HG03432 (cell line): ENCODE measurements at regions not wholly inside any gene's neighbourhood (a gene's known extent, or its start where the extent isn't known, plus 50 kb on each side); places are given as distances from the start of the nearest gene placed in this dataset.

Source experiments
- ATAC-seq: cut with Tn5 transposase; IDR thresholded peaks from one replicate; pipeline ENCODE4 v1.9.1; 2021; ENCODE audit warnings: mild to moderate bottlenecking, moderate library complexity; ENCODE audit not compliant: unreplicated experiment

GRCh38 chr11:122323754-122324421 lies 207.9 kb upstream of the BLID start:
- ATAC-seq: no peak

DNA sequence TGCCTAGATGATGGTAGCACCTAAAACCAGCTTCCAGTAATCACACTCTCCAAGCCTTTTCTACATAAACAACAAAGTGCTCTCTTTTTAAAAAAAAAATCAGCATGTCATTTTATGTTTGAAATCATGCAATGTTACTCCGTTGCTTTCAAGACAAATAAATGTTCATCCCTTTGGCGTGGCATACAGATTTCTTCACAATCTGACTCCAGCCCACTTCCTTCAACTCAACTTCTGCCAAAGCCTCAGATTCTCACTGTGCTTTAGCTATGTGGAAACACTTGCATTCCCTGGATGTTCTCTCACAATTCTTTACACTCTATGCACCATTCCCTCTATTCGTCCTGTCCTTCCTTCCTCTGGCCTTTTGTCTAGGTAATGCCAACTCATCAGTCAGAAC lies 206.3 kb upstream of the BLID start:
- ATAC-seq: no peak

GRCh38 chr11:122320671-122321070 lies 204.7 kb upstream of the BLID start:
- no peak for ATAC-seq

DNA sequence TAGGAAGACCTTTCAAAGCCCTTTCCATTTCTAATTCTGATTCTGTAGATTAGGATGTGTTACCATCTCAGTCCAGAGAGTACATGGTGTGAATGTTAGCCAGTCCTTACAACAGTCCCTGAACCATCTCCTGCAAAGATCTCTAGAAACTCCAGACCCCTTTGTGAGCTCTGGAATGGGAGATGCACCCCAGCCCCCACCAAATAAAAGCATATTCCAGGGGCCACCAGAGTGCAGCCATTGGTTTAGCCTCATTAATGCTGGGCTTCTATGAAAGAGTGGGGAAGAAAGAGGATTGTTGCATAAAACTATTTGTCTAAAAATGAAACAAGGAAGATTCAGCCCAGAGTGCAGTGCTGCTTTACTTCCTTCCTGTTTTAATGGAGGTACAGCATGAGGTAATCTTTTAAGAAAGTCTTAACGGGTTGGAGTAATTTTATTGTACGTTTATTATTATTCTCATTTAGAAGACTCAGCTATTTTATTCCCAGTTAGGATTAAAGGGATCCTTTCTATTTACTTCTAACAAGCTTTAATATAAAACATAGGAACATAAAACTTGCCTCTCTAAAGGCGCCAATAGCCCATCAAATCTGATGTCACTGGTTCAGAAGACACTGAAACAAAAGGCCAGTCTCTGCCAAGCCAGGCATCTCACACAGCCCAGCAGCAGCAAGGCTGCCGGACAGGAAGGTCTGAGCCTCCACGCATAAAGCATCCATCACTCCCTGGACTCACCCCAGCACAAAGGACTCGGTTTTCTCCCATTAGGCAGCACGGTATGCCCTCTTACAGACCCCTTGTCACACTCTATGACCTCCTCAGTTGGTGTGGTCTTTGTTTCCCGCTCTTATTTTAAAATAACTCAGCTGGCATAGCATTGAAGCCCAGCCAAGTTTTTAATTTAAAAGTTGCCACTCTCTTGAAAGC lies 203.9 kb upstream of the BLID start:
- no peak for ATAC-seq

GRCh38 chr11:122319085-122319484 lies 203.1 kb upstream of the BLID start:
- ATAC-seq: no peak

GRCh38 chr11:122317305-122317704 lies 201.3 kb upstream of the BLID start:
- ATAC-seq: no peak

DNA sequence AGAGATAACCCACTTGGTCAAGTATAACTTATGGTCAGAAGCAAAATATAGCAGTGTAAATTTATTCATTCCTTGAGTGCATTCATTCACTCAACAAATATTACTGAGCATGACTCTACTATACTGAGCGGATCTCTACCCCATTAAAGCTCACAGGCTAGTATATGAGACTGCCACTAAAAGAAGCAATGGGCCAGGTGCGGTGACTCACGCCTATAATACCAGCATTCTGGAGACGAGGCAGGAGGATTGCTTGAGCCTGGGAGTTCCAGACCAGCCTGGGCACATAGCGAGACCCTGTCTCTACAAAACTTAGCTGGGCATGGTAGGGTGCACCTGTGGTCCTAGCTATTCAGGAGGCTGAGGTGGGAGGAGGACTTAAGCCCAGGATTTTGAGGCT lies 197.6 kb upstream of the BLID start:
- no peak for ATAC-seq

DNA sequence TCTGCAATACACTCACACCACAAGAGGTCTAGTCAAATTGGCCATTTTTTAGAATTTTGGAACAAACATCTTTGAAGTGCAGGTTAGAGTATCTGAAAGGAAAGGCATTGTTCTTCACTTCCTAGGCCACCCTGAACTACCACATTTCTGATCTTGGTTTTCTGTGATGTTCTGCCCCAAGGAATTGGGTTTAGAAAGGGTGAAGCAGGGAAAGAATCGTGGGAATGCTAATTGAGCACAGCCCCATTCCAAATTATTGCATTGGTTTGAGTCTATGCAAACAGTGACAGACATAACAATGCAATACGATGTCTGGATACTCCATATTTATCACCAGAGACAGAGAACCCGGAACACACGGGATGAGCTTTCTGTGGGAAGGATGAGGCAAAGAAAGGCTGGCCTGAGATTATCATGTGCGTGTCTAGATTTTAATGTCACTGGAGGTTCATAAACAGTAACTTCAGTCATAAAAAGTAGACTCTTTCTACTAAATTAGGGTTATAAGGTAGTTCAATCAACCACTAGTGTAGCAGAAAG lies 195.3 kb upstream of the BLID start:
- ATAC-seq: no peak

DNA sequence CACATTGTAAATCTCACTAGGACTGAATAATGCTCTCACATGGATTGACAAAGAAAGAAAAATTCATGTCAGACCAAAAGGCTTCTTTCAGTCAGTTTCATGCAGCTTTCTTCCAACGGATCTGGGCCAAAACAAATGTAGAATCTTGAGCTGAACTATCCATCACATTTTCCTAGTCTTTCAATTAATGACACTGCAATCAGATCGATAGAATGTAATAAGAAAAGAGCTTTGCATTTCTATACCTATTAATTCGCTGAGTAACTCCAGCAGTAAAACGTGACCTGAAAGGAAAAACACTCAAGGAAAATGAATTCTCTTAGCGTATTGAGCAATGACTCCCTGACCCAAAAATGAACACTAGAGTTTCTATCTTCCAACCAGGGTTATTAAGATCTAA lies 194.8 kb upstream of the BLID start:
- ATAC-seq: no peak

- no peak for ATAC-seq
These were observed 193.4 kb upstream of the BLID start for GRCh38 chr11:122309262-122309925.

DNA sequence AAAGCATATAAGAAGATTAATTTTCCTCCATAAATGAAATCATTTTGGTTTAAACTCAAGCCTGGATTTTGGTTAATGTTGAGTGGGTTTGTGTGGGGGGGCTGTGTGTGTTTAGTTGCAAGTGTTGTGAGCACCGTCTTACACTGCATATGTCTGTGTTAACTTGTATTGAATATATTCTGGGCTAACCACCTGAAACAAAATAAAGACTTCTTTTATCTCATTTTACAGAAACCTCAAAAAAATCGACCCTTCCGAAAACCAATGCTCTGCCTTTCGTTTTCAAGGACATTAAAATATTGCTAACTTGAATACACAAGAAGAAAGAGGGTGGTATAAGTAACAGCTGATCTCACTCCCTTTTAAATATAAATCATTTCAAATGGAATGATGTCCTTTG lies 192.2 kb upstream of the BLID start:
- ATAC-seq: no peak

DNA sequence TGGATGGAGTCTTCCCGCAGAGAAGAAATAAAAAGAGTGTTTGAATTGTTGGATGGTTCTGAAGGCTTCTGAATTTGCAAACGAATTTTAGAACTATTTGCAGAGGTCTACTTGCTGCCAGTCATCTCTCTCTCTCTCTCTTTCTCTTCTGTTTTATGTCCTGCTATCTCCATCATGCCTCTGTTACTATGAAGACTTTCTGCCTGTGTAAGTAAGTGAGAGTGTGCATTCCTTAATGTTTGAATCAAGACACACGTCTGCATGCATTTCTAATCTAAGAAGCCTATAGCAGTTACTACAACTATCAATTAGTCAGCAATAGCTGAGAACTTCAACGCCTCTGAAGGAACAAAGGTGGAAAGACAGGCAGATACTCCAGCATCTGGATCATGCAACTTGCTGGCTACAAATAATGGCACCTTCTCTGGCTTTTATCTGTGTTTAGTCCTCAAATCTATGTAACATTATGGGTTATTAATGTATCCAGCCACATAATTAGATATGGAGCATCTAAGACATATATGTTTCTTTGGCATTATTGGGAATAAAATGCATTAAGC lies 191.5 kb upstream of the BLID start:
- ATAC-seq: no peak

- ATAC-seq: no peak
These were observed 190.9 kb upstream of the BLID start for GRCh38 chr11:122306831-122307391.

DNA sequence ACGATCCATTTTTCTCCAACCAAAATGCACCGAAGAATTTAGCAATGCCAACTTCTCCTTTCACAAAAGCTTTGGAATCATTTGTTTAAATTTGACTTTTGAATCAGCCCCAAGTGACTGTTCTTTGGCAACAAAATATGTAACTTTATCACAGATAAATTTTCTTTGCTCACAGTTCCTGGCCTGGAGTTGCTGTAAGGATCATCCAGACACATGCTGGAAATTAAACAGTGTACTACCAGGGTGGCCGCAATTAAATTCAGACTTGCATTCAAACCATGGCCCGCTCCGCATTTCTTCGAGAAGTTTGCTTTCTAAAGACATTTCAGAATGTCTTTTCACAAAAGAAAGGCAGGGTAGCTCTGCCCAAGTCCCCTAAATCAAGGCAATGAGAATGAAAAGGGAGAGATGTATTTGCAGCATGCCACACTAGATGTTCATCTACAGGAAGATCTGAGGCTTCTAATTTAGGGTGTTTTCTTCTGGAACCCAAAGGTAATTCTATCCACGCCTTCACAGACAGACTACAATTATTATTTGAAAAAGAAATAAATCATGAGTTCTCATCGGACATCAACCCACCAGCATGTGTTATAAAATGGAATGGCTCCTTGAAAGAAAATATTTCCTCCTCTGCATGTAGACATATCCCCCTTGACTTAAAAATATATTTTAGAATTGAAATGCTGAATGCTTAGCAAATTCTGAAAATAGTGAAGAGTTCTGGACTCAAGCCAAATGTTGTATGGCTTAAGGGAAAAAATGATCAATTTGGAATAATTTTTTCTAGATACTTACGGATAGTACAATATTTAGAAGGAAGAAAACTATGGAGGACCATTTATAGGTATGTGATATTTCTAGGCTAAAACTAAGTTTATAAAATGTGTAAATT lies 189.7 kb upstream of the BLID start:
- no peak for ATAC-seq

- ATAC-seq: no peak
These were observed 189.0 kb upstream of the BLID start for GRCh38 chr11:122304973-122305372.

- no peak for ATAC-seq
These were observed 188.3 kb upstream of the BLID start for GRCh38 chr11:122304306-122304705.

DNA sequence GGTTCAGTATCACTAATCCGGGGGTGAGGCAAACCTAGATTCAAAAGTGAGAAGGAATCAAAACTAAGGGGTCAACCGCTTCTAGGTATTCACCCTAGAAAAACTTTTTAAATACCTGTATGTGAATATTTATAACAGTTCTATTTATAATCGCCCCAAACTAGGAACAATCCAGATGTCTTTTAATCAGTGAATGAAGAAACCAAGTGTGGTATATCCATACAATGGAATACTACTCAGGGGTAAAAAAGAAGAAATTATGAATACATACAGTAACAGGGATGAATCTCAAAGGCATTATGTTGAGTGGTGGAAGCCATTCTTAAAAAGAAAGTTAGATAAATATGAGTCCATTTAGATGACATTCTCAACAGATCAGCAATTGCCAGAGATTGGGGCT lies 178.0 kb upstream of the BLID start:
- ATAC-seq: no peak

- ATAC-seq: no peak
These were observed 177.4 kb upstream of the BLID start for GRCh38 chr11:122293296-122294023.

DNA sequence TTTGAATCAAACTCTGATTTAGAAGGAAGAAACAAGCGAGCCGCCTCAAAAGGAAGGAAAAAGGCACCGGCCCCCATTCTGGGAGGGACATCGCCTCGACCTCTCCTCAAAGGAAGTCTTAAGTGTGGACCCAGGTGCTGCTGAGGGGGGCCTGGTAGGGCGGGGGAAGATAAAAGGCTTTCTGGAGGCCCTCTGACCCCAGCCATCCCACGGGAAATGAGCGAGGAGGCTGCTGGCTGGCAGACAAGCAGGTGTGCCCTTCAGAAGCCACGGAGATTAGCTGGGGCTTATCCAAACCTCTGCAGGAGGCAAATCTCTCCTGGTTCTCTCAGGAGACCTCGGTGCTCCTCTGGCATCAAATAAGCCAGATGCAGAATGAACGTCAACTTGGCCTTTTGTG lies 171.4 kb upstream of the BLID start:
- ATAC-seq: no peak
